K562 (cell line): ENCODE measurements at regions not wholly inside any gene's neighbourhood (a gene's known extent, or its start where the extent isn't known, plus 50 kb on each side); places are given as distances from the start of the nearest gene placed in this dataset.

Source experiments
- ARID3B ChIP-seq: fragments of 250-450 bp; sonication (Bioruptor Pico); IDR thresholded peaks from 2 replicates; pipeline ENCODE4 v1.4.0; 2020; ENCODE audit warnings: borderline replicate concordance
- ATF7 ChIP-seq: fragments of 450-650 bp; IDR thresholded peaks from 2 replicates; pipeline ENCODE4 v1.7.1; 2014; ENCODE audit warnings: mild to moderate bottlenecking, moderate library complexity
- BRCA1 ChIP-seq, 2 experiments: fragments of 450-650 bp in 1 of 2; sonication (generic) in 1 of 2; formaldehyde crosslinking in 1 of 2; IDR thresholded peaks; 2 replicates each; pipeline versions ENCODE4 v1.5.0 to v1.6.1; 2017 to 2020; ENCODE audit warnings: mild to moderate bottlenecking in 1 of 2, missing genetic modification reagents in 1 of 2
- BRF1 ChIP-seq: IDR thresholded peaks from 3 replicates; pipeline ENCODE4 v1.6.1; 2011; ENCODE audit warnings: borderline replicate concordance, mild to moderate bottlenecking; ENCODE audit not compliant: insufficient read length; ENCODE audit errors: extremely low read depth
- C11orf30 ChIP-seq: fragments of 450-650 bp; IDR thresholded peaks from 2 replicates; pipeline ENCODE4 v1.6.1; 2016; ENCODE audit warnings: low read depth, mild to moderate bottlenecking
- CTBP1 ChIP-seq: fragments of 450-650 bp; IDR thresholded peaks from 2 replicates; pipeline ENCODE4 v1.6.1; 2016; ENCODE audit warnings: borderline replicate concordance
- DDX20 ChIP-seq: fragments of 450-650 bp; IDR thresholded peaks from 2 replicates; pipeline ENCODE4 v1.6.1; 2016; ENCODE audit warnings: missing genetic modification characterization, low read depth, mild to moderate bottlenecking, missing compliant biosample characterization, moderate library complexity
- ESRRA ChIP-seq: fragments of 450-650 bp; IDR thresholded peaks from 2 replicates; pipeline ENCODE4 v1.6.1; 2014; ENCODE audit warnings: low read depth, mild to moderate bottlenecking, moderate library complexity, borderline replicate concordance
- HCFC1 ChIP-seq: IDR thresholded peaks from 2 replicates; pipeline ENCODE4 v1.6.1; 2012; ENCODE audit warnings: low read depth, low read length, improper control_type of control experiment
- MAFG ChIP-seq: fragments of 450-650 bp; conservative IDR thresholded peaks from 2 replicates; pipeline ENCODE4 v1.6.1; 2016; ENCODE audit warnings: missing genetic modification characterization, missing compliant biosample characterization
- MIER1 ChIP-seq: fragments of 450-650 bp; IDR thresholded peaks from 2 replicates; pipeline ENCODE4 v1.6.1; 2016; ENCODE audit warnings: antibody characterized with exemption, mild to moderate bottlenecking, low read depth
- NFE2 ChIP-seq: IDR thresholded peaks from 2 replicates; pipeline ENCODE4 v1.6.1; 2014; ENCODE audit warnings: antibody characterized with exemption, low read depth
- NFIX ChIP-seq: fragments of 250-450 bp; sonication (Bioruptor Pico); IDR thresholded peaks from 2 replicates; pipeline ENCODE4 v1.4.0; 2020; ENCODE audit warnings: low read depth, mild to moderate bottlenecking, moderate library complexity
- NFYB ChIP-seq: IDR thresholded peaks from 2 replicates; pipeline ENCODE4 v1.6.1; 2011; ENCODE audit warnings: mild to moderate bottlenecking, moderate library complexity; ENCODE audit not compliant: insufficient read length; ENCODE audit errors: extremely low read depth
- PBX2 ChIP-seq, 2 experiments: IDR thresholded peaks in 1 of 2; conservative IDR thresholded peaks in 1 of 2; 2 replicates each; pipeline ENCODE4 v1.6.1; 2016; ENCODE audit warnings: low read depth in 2 of 2, mild to moderate bottlenecking in 1 of 2, missing compliant biosample characterization in 1 of 2, missing genetic modification characterization in 1 of 2, moderate library complexity in 1 of 2
- PKNOX1 ChIP-seq: fragments of 450-650 bp; IDR thresholded peaks from 2 replicates; pipeline ENCODE4 v1.6.1; 2016
- SMAD4 ChIP-seq: fragments of 250-450 bp; sonication (Bioruptor Pico); conservative IDR thresholded peaks from 2 replicates; pipeline ENCODE4 v1.8.0; 2021; ENCODE audit warnings: inconsistent platforms, mild to moderate bottlenecking, moderate library complexity
- TCF15 ChIP-seq: fragments of 250-450 bp; sonication (Bioruptor Pico); IDR thresholded peaks from 2 replicates; pipeline ENCODE4 v1.8.0; 2022; ENCODE audit warnings: moderate library complexity, mild to moderate bottlenecking, inconsistent platforms
- VEZF1 ChIP-seq: fragments of 200-800 bp; sonication (Bioruptor generic); IDR thresholded peaks from 2 replicates; pipeline ENCODE4 v1.6.1; 2017; ENCODE audit warnings: missing genetic modification characterization, missing compliant biosample characterization
- ZNF766 ChIP-seq: fragments of 200-800 bp; sonication (Bioruptor generic); conservative IDR thresholded peaks from 2 replicates; pipeline ENCODE4 v1.6.1; 2016; ENCODE audit warnings: missing genetic modification characterization, missing compliant biosample characterization

GRCh38 chr9:33687779-33688178, 107.6 kb upstream of the PRSS3 start (continued):
- TF ChIP-seq PKNOX1 (peak; percentile 52), NFYB (no peak), ZNF766 (no peak), NFIX (CRISPR knock-in tag) (peak; percentile 63), HCFC1 (no peak), TCF15 (CRISPR knock-in tag) (no peak), ARID3B (CRISPR knock-in tag) (no peak), VEZF1 (CRISPR knock-in tag) (peak; percentile 51; the same call in 1 of the 2 replicates), BRF1 (no peak), PBX2 (CRISPR knock-in tag; IDR thresholded peaks at IDR 0.05; ENCODE audit: low read depth) (no peak), PBX2 (tag; conservative IDR thresholded peaks at IDR 0.05; ENCODE audit: low read depth) (peak; percentile 78), MAFG (tag) (peak; percentile 66), ESRRA (no peak), DDX20 (tag) (no peak), CTBP1 (peak; percentile 48; the same call in 1 of the 2 replicates), MIER1 (no peak), C11orf30 (peak; percentile 24; the same call in 1 of the 2 replicates), ATF7 (peak; percentile 31; the same call in 1 of the 2 replicates), NFE2 (peak; percentile 55; the same call in 1 of the 2 replicates), SMAD4 (CRISPR knock-in tag) (no peak), BRCA1 (IDR thresholded peaks at IDR 0.05) (no peak), BRCA1 (CRISPR knock-in tag; IDR thresholded peaks at IDR 0.05) (no peak)
